ENCODE measurements at regions not wholly inside any gene's neighbourhood (a gene's known extent, or its start where the extent isn't known, plus 50 kb on each side); places are given as distances from the start of the nearest gene placed in this dataset.
A peak's percentile ranks its signal among the peaks of the same experiment; 100 is the strongest.
"Not testable (repeated sequence)": the region's sequence is repeated elsewhere in the genome, so short reads cannot be mapped to it uniquely, and the experiment has no call there.

DNA sequence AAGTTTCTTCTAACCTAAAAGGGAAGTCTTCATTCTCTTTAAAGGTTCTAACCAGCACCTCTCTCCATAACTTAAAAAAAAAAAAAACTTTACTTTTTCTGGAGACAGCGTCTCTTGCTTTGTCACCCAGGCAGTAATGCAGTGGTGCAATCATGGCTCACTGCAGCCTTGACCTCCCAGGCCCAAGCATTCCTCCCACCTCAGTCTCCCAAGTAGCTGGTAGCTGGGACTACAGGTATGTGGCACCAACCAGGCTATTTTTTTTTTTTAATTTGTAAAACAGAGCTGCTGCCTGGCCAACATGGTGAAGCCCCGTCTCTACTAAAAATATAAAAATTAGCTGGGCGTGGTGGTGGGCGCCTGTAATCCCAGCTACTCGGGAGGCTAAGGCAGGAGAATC lies 787.4 kb upstream of the ACO1 start:
- DNase-seq = not testable (repeated sequence)

DNA sequence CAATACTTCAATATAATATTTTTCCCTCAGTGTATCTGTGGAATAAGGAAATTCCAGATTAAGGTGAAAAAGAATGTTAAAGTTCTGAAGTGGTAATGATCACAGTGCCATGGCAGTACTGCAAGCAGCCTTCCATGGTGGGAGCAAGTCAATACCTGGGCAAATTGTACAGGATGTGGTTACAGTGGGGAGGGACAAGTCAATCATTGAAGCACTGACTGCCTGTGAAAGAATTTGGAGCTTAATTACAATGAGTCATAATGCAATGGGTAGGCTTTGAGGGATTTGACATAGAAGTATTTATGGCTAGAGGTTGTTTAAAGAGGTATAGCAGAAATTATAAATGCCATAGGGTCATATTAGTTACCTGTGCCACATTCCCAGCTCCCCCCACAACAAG lies 786.5 kb upstream of the ACO1 start:
- DNase-seq = no peak

DNA sequence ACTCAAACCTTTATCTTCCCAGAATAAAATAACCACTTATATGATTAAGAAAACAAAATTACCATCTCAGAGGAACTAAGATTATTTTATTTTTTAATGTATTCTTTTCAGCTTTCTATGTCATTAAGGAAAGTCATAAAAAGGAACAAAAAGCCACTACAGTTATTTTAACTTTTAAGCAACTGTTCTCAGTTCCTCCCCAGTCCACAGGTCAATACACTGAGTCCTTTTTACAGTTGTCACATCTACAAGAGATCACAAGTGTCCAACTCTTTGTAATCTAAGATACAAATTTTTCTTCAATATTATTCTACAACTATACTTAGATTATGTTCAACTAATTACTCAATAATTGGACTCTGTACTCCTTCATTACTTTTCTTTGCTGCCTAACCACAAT lies 782.8 kb upstream of the ACO1 start:
- no peak for DNase-seq

DNA sequence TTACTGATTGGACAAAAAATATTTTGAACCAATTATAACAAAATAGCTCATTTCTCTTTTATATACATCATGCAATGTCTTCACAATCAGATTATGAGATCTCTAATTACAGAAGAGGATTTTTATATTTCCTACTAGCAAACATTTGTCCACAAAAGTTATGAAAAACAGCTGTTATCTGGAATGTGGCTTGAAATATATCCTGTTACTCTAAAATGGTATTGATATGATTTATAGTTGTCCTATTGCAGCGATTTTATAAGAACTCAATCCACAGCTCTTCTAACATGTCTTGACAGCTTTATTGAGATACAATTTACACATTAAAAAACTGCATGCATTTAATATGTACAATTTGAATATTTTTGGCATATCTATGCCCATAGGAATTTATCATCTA lies 779.9 kb upstream of the ACO1 start:
- DNase-seq = no peak

DNA sequence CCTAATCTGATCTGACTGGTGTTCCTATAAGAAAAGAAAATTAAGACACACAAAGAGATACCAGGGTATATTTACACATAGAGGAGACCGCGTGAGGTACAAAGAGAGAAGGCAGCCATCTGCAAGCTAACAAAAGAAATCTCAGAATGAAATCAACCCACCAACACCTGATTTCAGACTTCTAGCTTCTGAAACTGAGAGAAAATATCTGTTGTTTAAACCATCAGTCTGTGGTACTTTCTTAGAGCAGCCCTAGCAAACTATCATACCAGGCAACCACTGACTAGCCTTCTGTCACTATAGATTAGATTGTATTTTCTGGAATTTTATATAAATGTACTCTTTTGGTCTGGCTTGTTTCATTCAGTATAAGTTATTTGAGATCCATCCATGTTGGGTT lies 779.3 kb upstream of the ACO1 start:
- no peak for DNase-seq

DNA sequence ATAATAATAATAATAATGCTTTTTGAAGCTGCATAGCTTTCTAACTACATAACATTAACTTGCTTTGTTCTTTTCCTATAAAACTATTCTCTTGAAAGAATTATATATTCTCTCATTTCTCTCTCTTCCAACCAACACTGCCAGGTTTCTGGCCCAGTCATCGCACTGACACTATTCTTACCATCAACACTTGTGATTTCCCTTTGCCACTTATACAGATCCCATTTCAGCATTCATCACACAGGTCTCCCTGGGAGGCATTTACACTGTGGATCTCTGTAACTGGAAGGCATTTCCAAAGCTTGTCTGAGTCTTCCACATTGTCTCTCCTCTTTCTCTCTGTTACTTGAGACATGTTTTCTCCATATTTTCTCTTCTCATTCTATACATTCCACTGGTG lies 777.8 kb upstream of the ACO1 start:
- no peak for DNase-seq

DNA sequence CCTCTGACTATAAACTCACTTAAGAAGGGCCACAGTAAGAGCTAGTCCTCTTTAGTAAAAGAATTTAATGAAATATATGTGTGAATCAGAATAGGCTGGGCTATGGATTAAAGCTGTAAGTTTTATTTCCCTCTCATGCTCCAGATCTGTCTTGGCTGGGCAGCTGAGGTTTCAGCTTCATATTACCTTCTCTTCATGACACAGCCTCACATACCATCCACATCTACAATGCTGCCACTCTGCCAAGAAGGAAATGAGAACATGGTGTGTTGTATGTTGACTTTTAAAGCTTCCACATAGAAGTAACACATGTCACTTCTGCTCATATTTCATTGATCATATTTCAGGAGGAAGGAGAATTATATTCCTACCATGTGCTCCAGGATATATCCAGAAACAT lies 776.0 kb upstream of the ACO1 start:
- DNase-seq = peak; percentile 61

DNA sequence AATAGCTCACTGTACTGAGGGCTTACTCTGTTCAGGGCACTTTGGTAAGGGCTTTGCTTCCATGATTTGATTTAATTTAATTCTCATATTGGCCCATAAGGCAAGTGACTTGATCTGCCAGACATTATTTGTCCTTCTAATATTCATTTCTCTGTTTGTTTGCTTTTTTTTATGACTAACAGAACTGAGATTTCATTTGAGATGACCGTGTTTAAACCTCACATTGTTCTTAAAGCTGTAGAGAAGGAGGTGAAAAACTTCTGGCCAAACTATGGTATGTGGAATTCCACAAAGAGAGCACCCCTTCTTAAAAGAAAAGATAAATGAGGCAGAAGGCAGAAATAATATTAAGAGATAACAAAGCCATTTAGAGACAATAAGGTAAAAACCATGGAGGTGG lies 775.6 kb upstream of the ACO1 start:
- DNase-seq = peak; percentile 46

DNA sequence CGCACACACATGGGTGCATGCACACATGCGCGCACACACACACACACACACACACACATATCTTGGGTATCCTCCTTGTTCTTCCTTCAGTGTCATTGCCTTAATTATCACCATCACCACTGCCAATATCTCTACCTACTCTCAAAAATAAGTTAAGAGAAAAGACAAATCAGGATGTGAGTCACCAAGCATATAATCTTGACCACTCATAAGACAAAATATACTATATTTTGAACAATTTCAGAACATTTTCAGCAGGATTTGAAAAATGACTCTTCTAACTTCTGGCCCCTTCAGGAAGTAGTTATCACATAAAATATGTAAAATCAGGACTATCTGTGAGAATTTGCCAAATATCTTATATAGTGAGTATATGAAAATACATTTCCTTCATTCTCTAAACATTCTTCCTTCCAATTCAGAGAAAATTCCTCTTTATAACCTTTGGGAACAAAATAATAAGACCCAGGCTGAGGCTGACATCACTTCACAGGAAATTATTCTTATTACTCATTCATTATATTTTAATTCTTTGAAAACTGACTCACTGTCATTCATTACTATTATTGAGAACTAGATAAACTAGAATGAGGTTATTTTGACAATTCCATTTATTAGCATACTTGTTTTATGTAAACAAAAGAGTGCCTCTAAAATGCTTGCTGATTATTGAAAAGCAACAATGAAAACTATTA lies 772.0 kb upstream of the ACO1 start:
- DNase-seq = no peak

DNA sequence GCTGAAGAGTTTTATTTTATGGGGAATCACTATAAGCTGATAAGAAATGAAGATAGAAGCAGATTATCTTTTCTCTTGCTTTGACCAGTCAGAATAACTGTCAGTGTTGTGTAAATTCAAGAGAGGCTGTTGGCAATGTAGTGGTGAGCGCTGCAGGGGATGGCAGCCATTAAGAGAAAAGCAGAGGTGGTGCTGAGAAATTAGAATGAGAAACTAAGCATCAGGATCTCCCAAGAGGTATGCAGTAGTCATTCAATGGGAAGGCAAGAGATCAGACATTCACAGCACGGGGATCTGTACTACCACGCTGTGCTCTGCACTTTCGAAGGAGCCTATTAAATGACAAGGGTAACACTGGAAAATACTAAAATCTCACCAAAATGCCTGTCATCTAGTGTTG lies 768.5 kb upstream of the ACO1 start:
- no peak for DNase-seq

DNA sequence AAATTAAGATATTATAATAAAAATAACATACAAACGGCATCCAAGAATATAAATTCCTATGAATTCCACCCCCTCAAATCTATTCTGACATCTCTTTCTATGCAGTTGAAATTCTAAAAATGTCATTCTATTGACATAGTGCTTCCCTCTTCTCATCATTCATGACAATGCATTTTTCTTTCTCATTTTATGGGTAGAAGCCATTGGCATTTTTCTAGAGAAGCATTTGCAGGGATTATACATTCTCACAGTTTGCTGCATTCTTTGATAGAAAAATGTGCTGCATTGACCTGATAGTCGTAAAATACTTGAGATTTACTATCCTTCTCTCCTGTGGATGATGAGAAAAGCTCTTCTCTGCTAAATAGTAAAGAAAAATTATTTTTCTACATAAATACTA lies 760.9 kb upstream of the ACO1 start:
- no peak for DNase-seq

DNA sequence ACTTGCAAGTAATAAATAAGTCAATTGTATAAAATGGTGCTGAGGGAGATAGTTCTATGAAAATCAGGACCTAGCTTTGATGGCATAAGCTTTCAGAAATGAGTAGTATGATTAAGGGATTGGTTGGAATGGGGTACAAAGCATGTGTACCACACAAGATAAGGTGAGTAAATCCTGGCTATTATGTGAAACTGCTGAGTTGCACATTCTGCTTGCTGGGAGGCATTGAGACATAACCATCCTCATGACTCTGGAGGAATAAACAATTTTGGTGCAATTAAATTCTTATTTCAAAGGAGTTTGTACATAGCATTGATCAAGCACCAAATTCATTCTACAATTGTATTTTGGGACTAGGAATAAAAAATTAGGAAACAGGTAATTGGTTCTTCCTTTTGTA lies 755.2 kb upstream of the ACO1 start:
- no peak for DNase-seq

DNA sequence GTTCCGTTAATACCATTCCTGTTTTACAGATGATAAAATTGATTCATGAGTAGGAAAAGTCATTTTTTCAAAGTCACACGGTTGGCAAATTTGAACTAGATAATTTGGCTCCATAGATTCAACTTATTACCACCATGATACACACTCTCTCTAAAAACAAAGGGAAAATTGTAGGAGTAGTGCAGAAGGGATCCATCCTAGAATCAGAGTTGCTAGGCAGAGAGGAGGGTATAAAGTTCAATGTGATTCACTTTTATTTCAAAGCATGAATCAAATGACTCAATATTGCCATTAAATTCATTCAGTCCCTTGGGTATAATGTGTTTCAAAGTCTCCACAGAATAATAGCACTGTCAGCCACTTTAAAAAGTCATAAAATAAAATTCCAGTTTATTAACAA lies 747.2 kb upstream of the ACO1 start:
- no peak for DNase-seq

DNA sequence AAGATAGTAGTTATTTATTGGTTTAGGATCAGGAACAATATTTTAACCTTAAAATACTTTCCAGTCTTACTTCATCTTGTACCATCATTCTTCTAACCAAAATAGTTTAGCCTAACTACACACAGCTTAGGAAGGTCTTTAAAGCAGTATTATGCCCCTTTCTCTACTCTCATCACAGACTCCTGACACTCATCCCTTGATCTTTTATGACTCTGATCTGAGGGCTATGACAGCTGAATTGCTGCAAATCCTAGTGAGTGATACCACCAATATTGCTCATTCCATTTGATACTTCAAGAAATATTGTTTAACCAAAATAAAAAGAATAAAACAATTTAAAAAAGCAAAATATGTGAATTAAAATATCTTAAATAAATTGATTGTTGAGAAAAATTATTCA lies 746.6 kb upstream of the ACO1 start:
- DNase-seq = no peak

DNA sequence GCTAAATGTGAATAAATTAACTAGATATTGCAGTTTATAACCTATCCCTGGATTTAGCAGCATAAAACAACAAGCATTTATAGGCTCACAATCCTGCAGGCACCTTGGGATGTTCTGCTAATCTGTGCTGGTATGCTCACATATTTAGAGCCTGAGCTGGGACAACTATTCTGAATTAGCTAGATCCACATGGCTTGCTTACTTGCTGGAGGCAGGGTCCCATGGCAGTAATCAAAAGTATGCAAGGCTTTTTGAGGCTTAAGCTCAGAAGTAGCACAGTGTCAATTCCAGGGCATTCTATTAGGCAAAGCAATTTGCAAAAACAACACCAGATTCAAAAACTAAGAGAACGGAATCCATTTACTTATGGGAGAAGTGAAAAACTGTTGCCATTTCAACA lies 745.0 kb upstream of the ACO1 start:
- DNase-seq = no peak

DNA sequence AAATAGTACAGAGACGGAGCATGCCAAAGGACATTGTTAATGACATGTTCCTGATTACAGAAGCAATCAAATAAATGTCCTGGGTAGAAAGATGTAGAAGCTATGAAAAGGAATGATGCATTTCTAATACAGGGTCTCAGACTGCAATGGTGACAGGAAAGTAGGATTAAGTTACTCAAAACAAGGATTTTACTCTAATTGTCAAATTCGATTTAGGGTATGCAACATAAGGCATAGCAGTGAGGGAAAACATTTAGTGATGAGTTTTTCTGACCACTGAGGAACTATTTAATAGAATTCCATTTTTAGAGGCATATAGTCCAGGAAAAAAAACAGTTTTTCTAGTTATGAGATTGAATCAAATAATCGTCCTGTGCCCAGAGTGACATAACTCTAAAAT lies 715.1 kb upstream of the ACO1 start:
- DNase-seq = no peak

DNA sequence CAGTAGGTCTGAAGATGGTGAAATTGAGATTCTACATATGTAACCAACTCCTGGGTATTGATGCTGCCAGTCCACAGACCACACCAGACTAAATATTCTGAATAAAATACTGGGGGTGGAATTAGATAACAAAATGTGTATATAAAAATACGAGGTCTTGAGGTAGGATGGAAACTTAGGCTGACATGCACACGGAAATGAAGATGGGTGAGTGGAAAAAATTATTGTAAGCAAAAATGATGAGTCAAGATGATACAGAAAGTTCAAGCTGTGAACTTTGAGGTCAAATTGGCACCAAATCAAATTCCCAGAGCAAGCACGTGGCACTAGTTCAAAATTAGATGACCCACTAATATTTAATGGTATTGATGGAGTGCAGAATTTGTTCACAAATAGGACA lies 713.4 kb upstream of the ACO1 start:
- no peak for DNase-seq

DNA sequence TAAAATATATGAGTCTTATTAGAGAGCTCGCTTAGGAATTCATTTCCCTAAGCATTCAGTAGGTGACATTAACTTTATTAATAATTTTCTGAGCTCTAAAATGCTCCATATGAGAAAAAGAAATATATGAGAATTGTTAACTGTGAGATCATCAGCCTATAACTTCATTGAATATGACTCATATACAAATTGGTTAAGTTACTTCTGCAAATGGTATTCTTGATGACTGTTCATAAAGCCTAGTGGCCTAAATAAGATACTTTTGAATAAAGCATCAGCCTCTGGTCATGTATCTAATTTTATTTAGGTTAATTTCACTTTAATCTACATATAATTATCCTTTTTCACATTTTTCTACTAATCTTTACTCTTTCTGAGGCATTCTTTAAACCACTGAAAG lies 710.2 kb upstream of the ACO1 start:
- no peak for DNase-seq

DNA sequence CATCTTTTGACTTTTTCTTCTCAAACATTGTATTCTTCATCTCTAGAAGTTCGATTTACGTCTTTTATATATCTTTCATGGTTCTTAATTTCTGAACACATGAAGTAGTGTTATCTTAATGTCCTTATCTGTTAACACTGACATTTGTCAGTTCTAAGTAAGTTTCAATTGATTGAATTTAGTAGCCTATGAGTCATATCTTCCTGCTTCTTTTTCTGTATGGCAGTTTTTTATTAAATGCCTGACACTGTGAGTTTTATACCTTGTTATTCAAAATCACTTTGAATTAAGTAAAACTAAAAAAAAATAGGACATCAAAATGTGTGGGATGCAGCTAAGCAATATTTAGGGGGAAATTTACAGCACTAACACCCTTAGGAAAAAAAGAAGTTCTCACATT lies 707.0 kb upstream of the ACO1 start:
- no peak for DNase-seq

DNA sequence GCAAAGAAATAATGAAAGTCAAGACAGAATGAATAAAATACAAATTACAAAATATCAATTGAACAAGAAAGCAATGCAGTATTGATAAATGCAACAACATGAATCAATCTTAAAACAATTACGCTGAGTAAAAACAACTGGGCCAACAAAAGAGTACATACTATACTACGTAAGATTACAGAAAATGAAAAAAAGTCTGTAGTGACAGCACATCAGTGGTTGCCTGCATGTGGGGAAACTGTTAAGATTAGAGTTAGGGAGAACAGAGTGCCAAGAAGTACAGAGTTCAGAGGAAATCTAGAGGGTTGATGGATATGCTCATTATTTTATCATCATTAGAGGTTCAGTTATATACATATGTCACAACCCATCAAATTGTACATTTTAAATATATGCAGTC lies 706.6 kb upstream of the ACO1 start:
- DNase-seq = no peak

DNA sequence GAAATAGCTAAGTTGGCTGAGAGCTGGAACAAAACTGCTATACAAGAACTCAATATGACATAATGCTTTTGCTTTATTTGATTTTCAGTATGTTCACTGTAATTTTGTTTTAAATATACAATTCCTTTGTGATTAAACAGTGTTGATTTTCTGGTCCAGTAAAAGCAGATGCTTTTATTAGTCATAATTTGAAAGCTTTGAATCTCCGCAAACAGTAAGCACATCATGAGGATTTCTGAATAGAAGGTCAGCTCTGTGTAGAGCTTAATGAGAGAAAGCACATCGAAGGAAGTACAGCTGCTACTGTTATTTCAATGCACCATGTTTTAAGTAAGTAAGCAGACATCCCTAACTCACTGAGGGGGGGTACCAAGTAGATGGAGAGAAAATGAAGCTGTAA lies 701.3 kb upstream of the ACO1 start:
- DNase-seq = no peak

DNA sequence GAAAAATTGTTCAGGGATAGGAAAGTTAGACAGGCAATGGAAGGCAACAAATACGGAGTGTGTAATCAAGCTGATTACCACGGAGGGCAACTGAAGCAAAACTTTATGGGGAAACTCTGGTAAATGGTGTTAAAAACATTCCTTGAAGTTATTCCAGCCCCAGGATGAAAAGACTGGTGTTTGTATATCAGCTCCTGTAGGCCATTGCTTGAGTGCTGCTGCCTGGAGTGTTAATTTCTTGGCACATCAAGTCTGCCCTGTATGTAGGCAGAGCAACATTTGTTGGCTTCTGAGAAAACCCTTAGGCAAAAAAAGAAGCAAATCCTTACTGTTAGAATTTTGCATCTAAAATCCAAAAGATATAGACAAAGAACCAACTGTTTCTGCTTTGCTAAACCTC lies 686.5 kb upstream of the ACO1 start:
- no peak for DNase-seq

DNA sequence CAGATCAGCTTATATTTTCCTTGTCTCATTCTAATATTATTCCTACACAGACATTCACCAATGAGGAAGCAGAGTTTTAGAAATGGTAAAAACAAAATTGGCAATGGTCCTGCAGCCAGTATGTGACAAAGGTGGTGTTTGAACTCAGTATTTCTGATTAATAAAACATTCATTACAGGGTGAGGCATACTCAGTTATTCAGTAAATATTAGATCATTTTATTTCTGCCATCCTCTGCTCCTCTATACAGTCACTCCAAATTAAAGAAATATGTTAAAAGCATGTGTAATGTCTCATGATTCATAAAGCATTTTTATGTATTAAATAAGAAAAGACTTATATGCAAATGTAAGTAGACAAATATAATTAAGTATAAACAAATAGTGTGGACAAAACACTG lies 684.6 kb upstream of the ACO1 start:
- peak; percentile 54 for DNase-seq

DNA sequence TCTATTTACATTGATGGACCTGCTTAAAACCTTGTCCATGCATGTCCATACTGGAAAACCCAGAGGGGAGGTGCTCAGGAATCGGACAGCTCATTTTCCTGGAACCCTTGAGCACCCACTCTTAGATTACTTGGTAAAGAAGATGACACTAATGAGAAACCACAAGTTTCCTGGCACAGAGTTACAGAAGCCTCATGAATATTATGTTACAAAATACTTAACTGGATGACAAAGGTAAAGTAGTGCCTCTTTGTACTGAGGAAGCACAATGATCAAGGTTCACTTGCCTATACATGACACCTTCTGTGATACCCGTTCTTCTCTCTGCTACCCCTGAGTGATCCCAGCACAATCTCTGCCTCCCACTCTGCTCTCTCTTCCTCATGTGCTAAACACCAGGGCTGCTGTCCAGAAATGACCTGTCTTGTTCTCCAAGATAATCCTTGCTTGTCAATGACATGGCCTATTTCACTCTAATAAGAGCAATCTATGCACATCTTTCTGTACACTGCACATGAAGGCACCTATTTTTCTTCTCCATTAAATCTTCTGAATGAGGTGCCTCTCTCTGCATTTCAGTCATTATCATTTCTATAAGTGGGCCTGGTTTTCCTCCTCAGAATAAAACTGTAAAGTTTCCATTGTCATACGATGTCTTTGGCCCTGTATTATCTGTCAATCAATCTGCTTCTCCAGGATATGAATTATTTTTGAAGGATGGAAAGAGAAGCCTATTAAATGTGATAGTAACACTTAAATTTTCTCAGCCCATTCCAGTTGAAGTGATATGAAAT lies 684.0 kb upstream of the ACO1 start:
- peak; percentile 54 for DNase-seq

DNA sequence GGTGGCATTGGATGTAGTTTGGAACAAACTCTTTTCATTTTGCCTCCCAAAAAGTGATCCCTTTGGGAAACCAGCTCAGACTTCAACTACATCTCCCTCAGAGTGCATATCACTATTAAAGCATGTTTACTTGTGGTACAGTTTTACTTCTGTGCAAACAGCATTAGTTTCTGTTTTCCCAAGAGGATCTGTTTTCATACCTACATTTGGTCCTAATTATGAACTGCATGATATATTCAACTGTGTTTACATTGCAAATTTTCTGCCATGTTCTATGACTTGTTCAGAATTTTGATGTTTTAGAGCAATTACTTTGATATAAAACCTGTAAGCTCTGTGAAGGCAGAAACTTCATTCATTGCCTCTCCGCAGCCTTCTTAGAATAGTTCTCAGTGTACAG lies 681.5 kb upstream of the ACO1 start:
- DNase-seq = no peak
